ENCODE measurements at regions not wholly inside any gene's neighbourhood (a gene's known extent, or its start where the extent isn't known, plus 50 kb on each side); places are given as distances from the start of the nearest gene placed in this dataset.
A peak's percentile ranks its signal among the peaks of the same experiment; 100 is the strongest.

DNA sequence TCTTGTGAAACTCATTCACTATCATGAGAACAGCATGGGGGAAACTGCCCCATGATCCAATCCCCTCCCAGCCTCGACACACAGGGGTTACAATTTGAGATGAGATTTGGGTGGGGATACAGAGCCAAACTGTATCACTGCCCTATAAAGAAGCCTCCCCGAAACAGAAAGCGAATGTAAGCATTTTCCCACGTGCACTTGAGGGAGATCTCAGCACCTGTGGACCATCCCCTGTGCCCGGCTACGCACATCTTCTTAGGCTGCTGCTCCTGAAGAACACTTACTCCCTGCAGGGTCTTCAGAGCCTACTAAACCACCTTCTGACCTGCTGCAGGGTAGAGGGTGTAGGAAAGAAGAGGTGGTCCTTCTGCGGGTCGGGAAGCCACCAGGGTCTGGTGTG, 410.2 kb upstream of the IRX2 start:
- Histone ChIP-seq H3K27me3 (ENCODE audit: insufficient read depth) (no peaks in the 10 kb centered on the region), H3K4me1 (ENCODE audit: insufficient read depth) (no peaks in the 10 kb centered on the region), H3K36me3 (ENCODE audit: insufficient read depth) (no peaks in the 10 kb centered on the region; the same call in 1 of the 2 replicates), H3K9me2 (ENCODE audit: insufficient read depth) (no peaks in the 10 kb centered on the region), H3K79me2 (replicated peaks; ENCODE audit: insufficient read depth) (no peaks in the 10 kb centered on the region), H3K27ac (ENCODE audit: low read depth) (no peak overlapping the region), H3F3A (replicated peaks; ENCODE audit: low read depth) (no peaks in the 10 kb centered on the region), H4K20me1 (replicated peaks; ENCODE audit: insufficient read depth) (no peaks in the 10 kb centered on the region), H2AFZ (0 out of 2 replicates have a peak overlapping the region, but pooled peaks have one; percentile 52), H3K4me2 (no peak overlapping the region), H3K4me3 (no peak overlapping the region)
- no peak for ATAC-seq
- Mint-ChIP-seq H3K27ac (no peak overlapping the region), H3K27me3 (ENCODE audit: insufficient read depth, low read depth, poor library complexity) (peaks cover 10% of the 10 kb centered on the region), H3K36me3 (ENCODE audit: low read depth) (peaks cover 10% of the 10 kb centered on the region), H3K4me1 (no peaks in the 10 kb centered on the region), H3K4me3 (no peak overlapping the region), H3K9me3 (peaks cover 13% of the 10 kb centered on the region)
- no peak for DNase-seq (ENCODE audit: low spot score)
- TF ChIP-seq ZNF114 (CRISPR knock-in tag; IDR thresholded peaks at IDR 0.05) (no peak), CREB1 (CRISPR knock-in tag; IDR thresholded peaks at IDR 0.05; ENCODE audit: low read depth) (no peak), ZNF331 (CRISPR knock-in tag; IDR thresholded peaks at IDR 0.05; ENCODE audit: low read depth) (no peak), EZH2 (IDR thresholded peaks at IDR 0.05; ENCODE audit: low read depth, unreplicated experiment) (no peak)

DNA sequence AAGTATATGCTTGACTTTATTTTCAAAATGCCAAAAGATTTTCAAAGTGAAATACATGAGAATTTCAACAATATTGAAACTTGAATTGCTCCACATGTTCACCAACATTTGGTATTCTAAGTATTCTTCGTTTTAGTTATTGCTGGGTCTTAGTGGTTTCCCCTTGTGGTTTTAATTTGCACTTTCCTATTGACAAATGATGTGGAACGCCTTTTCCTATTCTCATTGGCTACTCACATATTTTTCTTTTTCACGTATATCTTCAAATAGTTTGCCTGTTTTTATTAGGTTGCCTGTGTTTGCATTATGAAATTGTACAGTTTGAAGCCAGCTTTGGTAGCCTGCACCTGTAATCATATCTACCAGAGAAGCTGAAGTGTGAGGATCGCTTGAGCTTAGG, 405.7 kb upstream of the IRX2 start:
- Histone ChIP-seq H3K4me1 (ENCODE audit: insufficient read depth) (no peaks in the 10 kb centered on the region), H3F3A (replicated peaks; ENCODE audit: low read depth) (no peaks in the 10 kb centered on the region), H3K27ac (ENCODE audit: low read depth) (no peak overlapping the region), H3K9me2 (ENCODE audit: insufficient read depth) (no peaks in the 10 kb centered on the region), H3K4me2 (no peak overlapping the region), H3K27me3 (ENCODE audit: insufficient read depth) (no peaks in the 10 kb centered on the region), H3K79me2 (replicated peaks; ENCODE audit: insufficient read depth) (no peaks in the 10 kb centered on the region), H3K36me3 (ENCODE audit: insufficient read depth) (no peaks in the 10 kb centered on the region; the same call in 1 of the 2 replicates), H3K4me3 (no peak overlapping the region), H4K20me1 (replicated peaks; ENCODE audit: insufficient read depth) (no peaks in the 10 kb centered on the region), H2AFZ (no peak overlapping the region)
- no peaks in the 10 kb centered on the region for H3K9me3 Mint-ChIP-seq
- ATAC-seq: no peak
- peaks cover 5% of the 10 kb centered on the region for H3K27me3 Mint-ChIP-seq (ENCODE audit: insufficient read depth, low read depth, poor library complexity)
- H3K27ac Mint-ChIP-seq: no peak overlapping the region
- no peaks in the 10 kb centered on the region for H3K36me3 Mint-ChIP-seq (ENCODE audit: low read depth)
- DNase-seq (ENCODE audit: low spot score): no peak
- peaks cover 3% of the 10 kb centered on the region; the same call in 2 of the 3 replicates for H3K4me1 Mint-ChIP-seq
- H3K4me3 Mint-ChIP-seq: no peak overlapping the region
- TF ChIP-seq CREB1 (CRISPR knock-in tag; IDR thresholded peaks at IDR 0.05; ENCODE audit: low read depth) (no peak), STAT1 (IDR thresholded peaks at IDR 0.05; ENCODE audit: unreplicated experiment) (no peak), POLR2AphosphoS5 (IDR thresholded peaks at IDR 0.05; ENCODE audit: low read depth) (no peak), EZH2 (IDR thresholded peaks at IDR 0.05; ENCODE audit: low read depth, unreplicated experiment) (no peak), EZH2phosphoT487 (IDR thresholded peaks at IDR 0.05; ENCODE audit: unreplicated experiment) (no peak), ZNF331 (CRISPR knock-in tag; IDR thresholded peaks at IDR 0.05; ENCODE audit: low read depth) (no peak), NANOG (IDR thresholded peaks at IDR 0.05; ENCODE audit: borderline replicate concordance) (no peak)
- TF ChIP-seq, protein P1, sequence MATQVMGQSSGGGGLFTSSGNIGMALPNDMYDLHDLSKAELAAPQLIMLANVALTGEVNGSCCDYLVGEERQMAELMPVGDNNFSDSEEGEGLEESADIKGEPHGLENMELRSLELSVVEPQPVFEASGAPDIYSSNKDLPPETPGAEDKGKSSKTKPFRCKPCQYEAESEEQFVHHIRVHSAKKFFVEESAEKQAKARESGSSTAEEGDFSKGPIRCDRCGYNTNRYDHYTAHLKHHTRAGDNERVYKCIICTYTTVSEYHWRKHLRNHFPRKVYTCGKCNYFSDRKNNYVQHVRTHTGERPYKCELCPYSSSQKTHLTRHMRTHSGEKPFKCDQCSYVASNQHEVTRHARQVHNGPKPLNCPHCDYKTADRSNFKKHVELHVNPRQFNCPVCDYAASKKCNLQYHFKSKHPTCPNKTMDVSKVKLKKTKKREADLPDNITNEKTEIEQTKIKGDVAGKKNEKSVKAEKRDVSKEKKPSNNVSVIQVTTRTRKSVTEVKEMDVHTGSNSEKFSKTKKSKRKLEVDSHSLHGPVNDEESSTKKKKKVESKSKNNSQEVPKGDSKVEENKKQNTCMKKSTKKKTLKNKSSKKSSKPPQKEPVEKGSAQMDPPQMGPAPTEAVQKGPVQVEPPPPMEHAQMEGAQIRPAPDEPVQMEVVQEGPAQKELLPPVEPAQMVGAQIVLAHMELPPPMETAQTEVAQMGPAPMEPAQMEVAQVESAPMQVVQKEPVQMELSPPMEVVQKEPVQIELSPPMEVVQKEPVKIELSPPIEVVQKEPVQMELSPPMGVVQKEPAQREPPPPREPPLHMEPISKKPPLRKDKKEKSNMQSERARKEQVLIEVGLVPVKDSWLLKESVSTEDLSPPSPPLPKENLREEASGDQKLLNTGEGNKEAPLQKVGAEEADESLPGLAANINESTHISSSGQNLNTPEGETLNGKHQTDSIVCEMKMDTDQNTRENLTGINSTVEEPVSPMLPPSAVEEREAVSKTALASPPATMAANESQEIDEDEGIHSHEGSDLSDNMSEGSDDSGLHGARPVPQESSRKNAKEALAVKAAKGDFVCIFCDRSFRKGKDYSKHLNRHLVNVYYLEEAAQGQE (IDR thresholded peaks at IDR 0.05; ENCODE audit: unreplicated experiment): no peak
- TF ChIP-seq, protein P2, sequence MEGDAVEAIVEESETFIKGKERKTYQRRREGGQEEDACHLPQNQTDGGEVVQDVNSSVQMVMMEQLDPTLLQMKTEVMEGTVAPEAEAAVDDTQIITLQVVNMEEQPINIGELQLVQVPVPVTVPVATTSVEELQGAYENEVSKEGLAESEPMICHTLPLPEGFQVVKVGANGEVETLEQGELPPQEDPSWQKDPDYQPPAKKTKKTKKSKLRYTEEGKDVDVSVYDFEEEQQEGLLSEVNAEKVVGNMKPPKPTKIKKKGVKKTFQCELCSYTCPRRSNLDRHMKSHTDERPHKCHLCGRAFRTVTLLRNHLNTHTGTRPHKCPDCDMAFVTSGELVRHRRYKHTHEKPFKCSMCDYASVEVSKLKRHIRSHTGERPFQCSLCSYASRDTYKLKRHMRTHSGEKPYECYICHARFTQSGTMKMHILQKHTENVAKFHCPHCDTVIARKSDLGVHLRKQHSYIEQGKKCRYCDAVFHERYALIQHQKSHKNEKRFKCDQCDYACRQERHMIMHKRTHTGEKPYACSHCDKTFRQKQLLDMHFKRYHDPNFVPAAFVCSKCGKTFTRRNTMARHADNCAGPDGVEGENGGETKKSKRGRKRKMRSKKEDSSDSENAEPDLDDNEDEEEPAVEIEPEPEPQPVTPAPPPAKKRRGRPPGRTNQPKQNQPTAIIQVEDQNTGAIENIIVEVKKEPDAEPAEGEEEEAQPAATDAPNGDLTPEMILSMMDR (conservative IDR thresholded peaks at IDR 0.05; ENCODE audit: low read depth in 2 of 2): no peak
- TF ChIP-seq, protein P3, sequence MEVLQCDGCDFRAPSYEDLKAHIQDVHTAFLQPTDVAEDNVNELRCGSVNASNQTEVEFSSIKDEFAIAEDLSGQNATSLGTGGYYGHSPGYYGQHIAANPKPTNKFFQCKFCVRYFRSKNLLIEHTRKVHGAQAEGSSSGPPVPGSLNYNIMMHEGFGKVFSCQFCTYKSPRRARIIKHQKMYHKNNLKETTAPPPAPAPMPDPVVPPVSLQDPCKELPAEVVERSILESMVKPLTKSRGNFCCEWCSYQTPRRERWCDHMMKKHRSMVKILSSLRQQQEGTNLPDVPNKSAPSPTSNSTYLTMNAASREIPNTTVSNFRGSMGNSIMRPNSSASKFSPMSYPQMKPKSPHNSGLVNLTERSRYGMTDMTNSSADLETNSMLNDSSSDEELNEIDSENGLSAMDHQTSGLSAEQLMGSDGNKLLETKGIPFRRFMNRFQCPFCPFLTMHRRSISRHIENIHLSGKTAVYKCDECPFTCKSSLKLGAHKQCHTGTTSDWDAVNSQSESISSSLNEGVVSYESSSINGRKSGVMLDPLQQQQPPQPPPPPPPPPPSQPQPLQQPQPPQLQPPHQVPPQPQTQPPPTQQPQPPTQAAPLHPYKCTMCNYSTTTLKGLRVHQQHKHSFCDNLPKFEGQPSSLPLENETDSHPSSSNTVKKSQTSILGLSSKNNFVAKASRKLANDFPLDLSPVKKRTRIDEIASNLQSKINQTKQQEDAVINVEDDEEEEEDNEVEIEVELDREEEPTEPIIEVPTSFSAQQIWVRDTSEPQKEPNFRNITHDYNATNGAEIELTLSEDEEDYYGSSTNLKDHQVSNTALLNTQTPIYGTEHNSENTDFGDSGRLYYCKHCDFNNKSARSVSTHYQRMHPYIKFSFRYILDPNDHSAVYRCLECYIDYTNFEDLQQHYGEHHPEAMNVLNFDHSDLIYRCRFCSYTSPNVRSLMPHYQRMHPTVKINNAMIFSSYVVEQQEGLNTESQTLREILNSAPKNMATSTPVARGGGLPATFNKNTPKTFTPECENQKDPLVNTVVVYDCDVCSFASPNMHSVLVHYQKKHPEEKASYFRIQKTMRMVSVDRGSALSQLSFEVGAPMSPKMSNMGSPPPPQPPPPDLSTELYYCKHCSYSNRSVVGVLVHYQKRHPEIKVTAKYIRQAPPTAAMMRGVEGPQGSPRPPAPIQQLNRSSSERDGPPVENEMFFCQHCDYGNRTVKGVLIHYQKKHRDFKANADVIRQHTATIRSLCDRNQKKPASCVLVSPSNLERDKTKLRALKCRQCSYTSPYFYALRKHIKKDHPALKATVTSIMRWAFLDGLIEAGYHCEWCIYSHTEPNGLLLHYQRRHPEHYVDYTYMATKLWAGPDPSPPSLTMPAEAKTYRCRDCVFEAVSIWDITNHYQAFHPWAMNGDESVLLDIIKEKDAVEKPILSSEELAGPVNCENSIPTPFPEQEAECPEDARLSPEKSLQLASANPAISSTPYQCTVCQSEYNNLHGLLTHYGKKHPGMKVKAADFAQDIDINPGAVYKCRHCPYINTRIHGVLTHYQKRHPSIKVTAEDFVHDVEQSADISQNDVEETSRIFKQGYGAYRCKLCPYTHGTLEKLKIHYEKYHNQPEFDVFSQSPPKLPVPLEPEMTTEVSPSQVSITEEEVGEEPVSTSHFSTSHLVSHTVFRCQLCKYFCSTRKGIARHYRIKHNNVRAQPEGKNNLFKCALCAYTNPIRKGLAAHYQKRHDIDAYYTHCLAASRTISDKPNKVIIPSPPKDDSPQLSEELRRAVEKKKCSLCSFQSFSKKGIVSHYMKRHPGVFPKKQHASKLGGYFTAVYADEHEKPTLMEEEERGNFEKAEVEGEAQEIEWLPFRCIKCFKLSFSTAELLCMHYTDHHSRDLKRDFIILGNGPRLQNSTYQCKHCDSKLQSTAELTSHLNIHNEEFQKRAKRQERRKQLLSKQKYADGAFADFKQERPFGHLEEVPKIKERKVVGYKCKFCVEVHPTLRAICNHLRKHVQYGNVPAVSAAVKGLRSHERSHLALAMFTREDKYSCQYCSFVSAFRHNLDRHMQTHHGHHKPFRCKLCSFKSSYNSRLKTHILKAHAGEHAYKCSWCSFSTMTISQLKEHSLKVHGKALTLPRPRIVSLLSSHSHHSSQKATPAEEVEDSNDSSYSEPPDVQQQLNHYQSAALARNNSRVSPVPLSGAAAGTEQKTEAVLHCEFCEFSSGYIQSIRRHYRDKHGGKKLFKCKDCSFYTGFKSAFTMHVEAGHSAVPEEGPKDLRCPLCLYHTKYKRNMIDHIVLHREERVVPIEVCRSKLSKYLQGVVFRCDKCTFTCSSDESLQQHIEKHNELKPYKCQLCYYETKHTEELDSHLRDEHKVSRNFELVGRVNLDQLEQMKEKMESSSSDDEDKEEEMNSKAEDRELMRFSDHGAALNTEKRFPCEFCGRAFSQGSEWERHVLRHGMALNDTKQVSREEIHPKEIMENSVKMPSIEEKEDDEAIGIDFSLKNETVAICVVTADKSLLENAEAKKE (CRISPR knock-in tag; IDR thresholded peaks at IDR 0.05): no peak
